MM.1S (cell line): ENCODE measurements at regions not wholly inside any gene's neighbourhood (a gene's known extent, or its start where the extent isn't known, plus 50 kb on each side); places are given as distances from the start of the nearest gene placed in this dataset.

ENCODE experiments used
- DNase-seq: peaks from one replicate; pipeline ENCODE4 v3.0.0-alpha.2; 2015
- H2AFZ ChIP-seq: fragments of 300-600 bp; sonication (generic); 2 replicates; pipeline ENCODE4 v1.6.0; 2016; ENCODE audit warnings: antibody characterized with exemption, low read length
- H3F3A ChIP-seq: fragments of 300-600 bp; sonication (generic); 2 replicates; pipeline ENCODE4 v1.6.1; 2016; ENCODE audit warnings: mild to moderate bottlenecking, antibody characterized with exemption, low read length, moderate library complexity, mixed read lengths; ENCODE audit not compliant: insufficient read depth
- H3K27ac ChIP-seq: fragments of 300-600 bp; sonication (generic); 2 replicates; pipeline ENCODE4 v1.5.1; 2016; ENCODE audit warnings: mild to moderate bottlenecking, low read length
- H3K27me3 ChIP-seq: fragments of 300-600 bp; sonication (generic); replicated peaks from 2 replicates; pipeline ENCODE4 v1.6.0; 2016; ENCODE audit warnings: low read length; ENCODE audit not compliant: insufficient read depth
- H3K36me3 ChIP-seq: fragments of 300-600 bp; sonication (generic); replicated peaks from 2 replicates; pipeline ENCODE4 v1.6.1; 2016; ENCODE audit warnings: mild to moderate bottlenecking, low read length, mixed read lengths; ENCODE audit not compliant: insufficient read depth
- H3K4me1 ChIP-seq: fragments of 300-600 bp; sonication (generic); 2 replicates; pipeline ENCODE4 v1.6.1; 2016; ENCODE audit warnings: low read length, mixed read lengths
- H3K4me2 ChIP-seq: fragments of 300-600 bp; sonication (generic); 2 replicates; pipeline ENCODE4 v1.6.0; 2016; ENCODE audit warnings: low read depth, low read length
- H3K4me3 ChIP-seq: fragments of 300-600 bp; sonication (generic); 2 replicates; pipeline ENCODE4 v1.5.1; 2016; ENCODE audit warnings: low read length, mixed read lengths
- H3K79me2 ChIP-seq: fragments of 300-600 bp; sonication (generic); 2 replicates; pipeline ENCODE4 v1.6.1; 2016; ENCODE audit warnings: mixed run types, low read length, mixed read lengths
- H3K9ac ChIP-seq: fragments of 300-600 bp; sonication (generic); 2 replicates; pipeline ENCODE4 v1.6.1; 2016; ENCODE audit warnings: low read length, mixed read lengths
- H3K9me2 ChIP-seq: fragments of 300-600 bp; sonication (generic); replicated peaks from 2 replicates; pipeline ENCODE4 v1.6.1; 2016; ENCODE audit warnings: mild to moderate bottlenecking, low read length, mixed read lengths; ENCODE audit not compliant: insufficient read depth
- H3K9me3 ChIP-seq: fragments of 300-600 bp; sonication (generic); replicated peaks from 2 replicates; pipeline ENCODE4 v1.6.1; 2016; ENCODE audit warnings: mild to moderate bottlenecking, low read length, mixed read lengths; ENCODE audit not compliant: insufficient read depth
- H4K20me1 ChIP-seq: fragments of 300-600 bp; sonication (generic); 2 replicates; pipeline ENCODE4 v1.6.1; 2016; ENCODE audit warnings: mild to moderate bottlenecking, low read length, moderate library complexity, mixed read lengths; ENCODE audit not compliant: insufficient read depth
- CTCF ChIP-seq: fragments of 300-600 bp; sonication (generic); IDR thresholded peaks from 2 replicates; pipeline ENCODE4 v1.5.1; 2016; ENCODE audit warnings: antibody characterized with exemption, low read length, mixed read lengths
- EZH2 ChIP-seq: fragments of 300-600 bp; sonication (generic); optimal IDR thresholded peaks from 2 replicates; pipeline ENCODE3; 2017; ENCODE audit warnings: low read depth, mild to moderate bottlenecking, antibody characterized with exemption, low read length, mixed read lengths
- EZH2phosphoT487 ChIP-seq: fragments of 300-600 bp; sonication (generic); IDR thresholded peaks from 2 replicates; pipeline ENCODE4 v1.6.1; 2018; ENCODE audit warnings: antibody characterized with exemption, low read length

- Histone ChIP-seq H3K4me1 (peaks cover 21% of the 10 kb centered on the region), H3K9me2 (no peaks in the 10 kb centered on the region), H3K27me3 (no peaks in the 10 kb centered on the region), H3K4me2 (no peak overlapping the region), H3K9me3 (no peaks in the 10 kb centered on the region), H3K4me3 (no peak overlapping the region), H2AFZ (no peak overlapping the region), H3K27ac (no peak overlapping the region), H3K36me3 (no peaks in the 10 kb centered on the region), H3F3A (peaks cover 5% of the 10 kb centered on the region; the same call in 1 of the 2 replicates), H4K20me1 (no peaks in the 10 kb centered on the region), H3K79me2 (no peaks in the 10 kb centered on the region), H3K9ac (no peak overlapping the region)
- no peak for DNase-seq
- no peak for TF ChIP-seq CTCF
- no peak for TF ChIP-seq EZH2
- TF ChIP-seq EZH2phosphoT487: no peak
Observed at GRCh38 chr6:118715376-118715775, 64.0 kb upstream of the CEP85L start.

GRCh38 chr6:118714756-118715155 lies 63.4 kb upstream of the CEP85L start:
- Histone ChIP-seq H3K79me2 (no peaks in the 10 kb centered on the region), H2AFZ (no peak overlapping the region), H3K4me2 (no peak overlapping the region), H4K20me1 (no peaks in the 10 kb centered on the region), H3K4me3 (no peak overlapping the region), H3K9me2 (no peaks in the 10 kb centered on the region), H3K9ac (no peak overlapping the region), H3K27ac (no peak overlapping the region), H3K36me3 (no peaks in the 10 kb centered on the region), H3K4me1 (peaks cover 21% of the 10 kb centered on the region), H3K9me3 (no peaks in the 10 kb centered on the region), H3K27me3 (no peaks in the 10 kb centered on the region), H3F3A (peaks cover 4% of the 10 kb centered on the region; the same call in 1 of the 2 replicates)
- no peak for DNase-seq
- TF ChIP-seq EZH2: no peak
- no peak for TF ChIP-seq CTCF

GRCh38 chr6:118712969-118713368 lies 61.6 kb upstream of the CEP85L start:
- Histone ChIP-seq H3F3A (no peaks in the 10 kb centered on the region), H3K4me2 (no peak overlapping the region), H3K79me2 (no peaks in the 10 kb centered on the region), H3K36me3 (no peaks in the 10 kb centered on the region), H3K27me3 (no peaks in the 10 kb centered on the region), H4K20me1 (no peaks in the 10 kb centered on the region), H3K4me1 (peaks cover 14% of the 10 kb centered on the region), H3K9ac (no peak overlapping the region), H2AFZ (no peak overlapping the region), H3K27ac (no peak overlapping the region), H3K4me3 (no peak overlapping the region), H3K9me3 (no peaks in the 10 kb centered on the region), H3K9me2 (no peaks in the 10 kb centered on the region)
- no peak for DNase-seq
- TF ChIP-seq EZH2phosphoT487 (no peak), EZH2 (no peak)

- Histone ChIP-seq H3K9ac (no peak overlapping the region), H4K20me1 (no peaks in the 10 kb centered on the region), H3F3A (peaks cover 11% of the 10 kb centered on the region; the same call in 1 of the 2 replicates), H3K9me2 (no peaks in the 10 kb centered on the region), H3K9me3 (no peaks in the 10 kb centered on the region), H2AFZ (no peak overlapping the region; the same call in 1 of the 2 replicates), H3K36me3 (no peaks in the 10 kb centered on the region), H3K4me1 (peaks cover 23% of the 10 kb centered on the region), H3K27me3 (no peaks in the 10 kb centered on the region), H3K27ac (peak overlapping the region; percentile 1; the same call in 1 of the 2 replicates), H3K79me2 (no peaks in the 10 kb centered on the region), H3K4me2 (peak overlapping the region; percentile 68), H3K4me3 (no peak overlapping the region)
- TF ChIP-seq CTCF (no peak), EZH2phosphoT487 (no peak), EZH2 (no peak)
- DNase-seq: no peak
Observed at GRCh38 chr6:118710616-118711015, 59.2 kb upstream of the CEP85L start.
